ENCODE measurements at regions not wholly inside any gene's neighbourhood (a gene's known extent, or its start where the extent isn't known, plus 50 kb on each side); places are given as distances from the start of the nearest gene placed in this dataset.
"Not testable (repeated sequence)": the region's sequence is repeated elsewhere in the genome, so short reads cannot be mapped to it uniquely, and the experiment has no call there.

- no peak overlapping the region for H3K27ac ChIP-seq (ENCODE audit: low read depth, low read length)
These were observed 64.0 kb upstream of the CAPRIN1 start for GRCh38 chr11:33987545-33987944.

GRCh38 chr11:33986597-33987501 lies 64.7 kb upstream of the CAPRIN1 start:
- not testable (repeated sequence) for H3K27me3 ChIP-seq (ENCODE audit: control insufficient read depth, insufficient read depth, low read length); H3K36me3 ChIP-seq (ENCODE audit: control insufficient read depth, insufficient read depth, low read length); H3K9ac ChIP-seq (ENCODE audit: low read depth, low read length); H3K27ac ChIP-seq (ENCODE audit: low read depth, low read length); H3K9me3 ChIP-seq (ENCODE audit: control insufficient read depth, insufficient read depth, low read length); H3K4me3 ChIP-seq (ENCODE audit: low read depth, low read length); H3K4me1 ChIP-seq (ENCODE audit: control insufficient read depth, insufficient read depth, low read length)

More at GRCh38 chr11:33987545-33987944, 64.0 kb upstream of the CAPRIN1 start:
- no peaks in the 10 kb centered on the region for H3K36me3 ChIP-seq (ENCODE audit: control insufficient read depth, insufficient read depth, low read length)
- no peaks in the 10 kb centered on the region for H3K4me1 ChIP-seq (ENCODE audit: control insufficient read depth, insufficient read depth, low read length)
- H3K9ac ChIP-seq (ENCODE audit: low read depth, low read length), result no peak overlapping the region
- H3K4me3 ChIP-seq (ENCODE audit: low read depth, low read length), result no peak overlapping the region
- H3K9me3 ChIP-seq (ENCODE audit: control insufficient read depth, insufficient read depth, low read length), result 0 out of 2 replicates have a peak, but pooled peaks cover 5% of the 10 kb centered on the region
- no peaks in the 10 kb centered on the region for H3K27me3 ChIP-seq (ENCODE audit: control insufficient read depth, insufficient read depth, low read length)

- H3K9ac ChIP-seq (ENCODE audit: low read depth, low read length), result no peak overlapping the region
- H3K27ac ChIP-seq (ENCODE audit: low read depth, low read length), result no peak overlapping the region
- H3K27me3 ChIP-seq (ENCODE audit: control insufficient read depth, insufficient read depth, low read length), result no peaks in the 10 kb centered on the region
- 0 out of 2 replicates have a peak, but pooled peaks cover 5% of the 10 kb centered on the region for H3K9me3 ChIP-seq (ENCODE audit: control insufficient read depth, insufficient read depth, low read length)
- H3K4me1 ChIP-seq (ENCODE audit: control insufficient read depth, insufficient read depth, low read length), result no peaks in the 10 kb centered on the region
- no peak overlapping the region for H3K4me3 ChIP-seq (ENCODE audit: low read depth, low read length)
- no peaks in the 10 kb centered on the region for H3K36me3 ChIP-seq (ENCODE audit: control insufficient read depth, insufficient read depth, low read length)
These were observed 66.7 kb upstream of the CAPRIN1 start for GRCh38 chr11:33984682-33985389.

GRCh38 chr11:33982661-33983060 lies 68.9 kb upstream of the CAPRIN1 start:
- no peak overlapping the region for H3K9ac ChIP-seq (ENCODE audit: low read depth, low read length)
- H3K4me3 ChIP-seq (ENCODE audit: low read depth, low read length), result no peak overlapping the region
- H3K27ac ChIP-seq (ENCODE audit: low read depth, low read length), result no peak overlapping the region
- H3K27me3 ChIP-seq (ENCODE audit: control insufficient read depth, insufficient read depth, low read length), result no peaks in the 10 kb centered on the region
- H3K9me3 ChIP-seq (ENCODE audit: control insufficient read depth, insufficient read depth, low read length), result 0 out of 2 replicates have a peak, but pooled peaks cover 5% of the 10 kb centered on the region
- no peaks in the 10 kb centered on the region for H3K36me3 ChIP-seq (ENCODE audit: control insufficient read depth, insufficient read depth, low read length)
- no peaks in the 10 kb centered on the region for H3K4me1 ChIP-seq (ENCODE audit: control insufficient read depth, insufficient read depth, low read length)

GRCh38 chr11:33980897-33981296 lies 70.6 kb upstream of the CAPRIN1 start:
- H3K36me3 ChIP-seq (ENCODE audit: control insufficient read depth, insufficient read depth, low read length), result no peaks in the 10 kb centered on the region
- 0 out of 2 replicates have a peak, but pooled peaks cover 5% of the 10 kb centered on the region for H3K9me3 ChIP-seq (ENCODE audit: control insufficient read depth, insufficient read depth, low read length)
- H3K4me1 ChIP-seq (ENCODE audit: control insufficient read depth, insufficient read depth, low read length), result no peaks in the 10 kb centered on the region
- no peak overlapping the region for H3K4me3 ChIP-seq (ENCODE audit: low read depth, low read length)
- no peak overlapping the region for H3K9ac ChIP-seq (ENCODE audit: low read depth, low read length)
- H3K27me3 ChIP-seq (ENCODE audit: control insufficient read depth, insufficient read depth, low read length), result no peaks in the 10 kb centered on the region
- no peak overlapping the region for H3K27ac ChIP-seq (ENCODE audit: low read depth, low read length)

GRCh38 chr11:33978376-33978775 lies 73.2 kb upstream of the CAPRIN1 start:
- H3K36me3 ChIP-seq (ENCODE audit: control insufficient read depth, insufficient read depth, low read length), result no peaks in the 10 kb centered on the region
- H3K4me1 ChIP-seq (ENCODE audit: control insufficient read depth, insufficient read depth, low read length), result no peaks in the 10 kb centered on the region
- no peak overlapping the region for H3K27ac ChIP-seq (ENCODE audit: low read depth, low read length)
- H3K27me3 ChIP-seq (ENCODE audit: control insufficient read depth, insufficient read depth, low read length), result no peaks in the 10 kb centered on the region
- no peak overlapping the region for H3K4me3 ChIP-seq (ENCODE audit: low read depth, low read length)
- no peaks in the 10 kb centered on the region for H3K9me3 ChIP-seq (ENCODE audit: control insufficient read depth, insufficient read depth, low read length)
- H3K9ac ChIP-seq (ENCODE audit: low read depth, low read length), result no peak overlapping the region

- H3K27me3 ChIP-seq (ENCODE audit: control insufficient read depth, insufficient read depth, low read length), result no peaks in the 10 kb centered on the region
- H3K9me3 ChIP-seq (ENCODE audit: control insufficient read depth, insufficient read depth, low read length), result no peaks in the 10 kb centered on the region
- H3K4me1 ChIP-seq (ENCODE audit: control insufficient read depth, insufficient read depth, low read length), result no peaks in the 10 kb centered on the region
- no peaks in the 10 kb centered on the region for H3K36me3 ChIP-seq (ENCODE audit: control insufficient read depth, insufficient read depth, low read length)
- H3K9ac ChIP-seq (ENCODE audit: low read depth, low read length), result no peak overlapping the region
- H3K4me3 ChIP-seq (ENCODE audit: low read depth, low read length), result no peak overlapping the region
- no peak overlapping the region for H3K27ac ChIP-seq (ENCODE audit: low read depth, low read length)
These were observed 73.9 kb upstream of the CAPRIN1 start for GRCh38 chr11:33977676-33978075.

- Histone ChIP-seq H3K4me1 (ENCODE audit: control insufficient read depth, insufficient read depth, low read length) (no peaks in the 10 kb centered on the region), H3K36me3 (ENCODE audit: control insufficient read depth, insufficient read depth, low read length) (no peaks in the 10 kb centered on the region), H3K4me3 (ENCODE audit: low read depth, low read length) (no peak overlapping the region), H3K9me3 (ENCODE audit: control insufficient read depth, insufficient read depth, low read length) (no peaks in the 10 kb centered on the region), H3K27me3 (ENCODE audit: control insufficient read depth, insufficient read depth, low read length) (no peaks in the 10 kb centered on the region), H3K27ac (ENCODE audit: low read depth, low read length) (no peak overlapping the region), H3K9ac (ENCODE audit: low read depth, low read length) (no peak overlapping the region)
These were observed 74.9 kb upstream of the CAPRIN1 start for GRCh38 chr11:33976495-33977199.

GRCh38 chr11:33974804-33975203 lies 76.7 kb upstream of the CAPRIN1 start:
- H3K36me3 ChIP-seq (ENCODE audit: control insufficient read depth, insufficient read depth, low read length), result no peaks in the 10 kb centered on the region
- no peak overlapping the region for H3K27ac ChIP-seq (ENCODE audit: low read depth, low read length)
- no peaks in the 10 kb centered on the region for H3K9me3 ChIP-seq (ENCODE audit: control insufficient read depth, insufficient read depth, low read length)
- no peaks in the 10 kb centered on the region for H3K27me3 ChIP-seq (ENCODE audit: control insufficient read depth, insufficient read depth, low read length)
- no peak overlapping the region for H3K9ac ChIP-seq (ENCODE audit: low read depth, low read length)
- no peak overlapping the region for H3K4me3 ChIP-seq (ENCODE audit: low read depth, low read length)
- H3K4me1 ChIP-seq (ENCODE audit: control insufficient read depth, insufficient read depth, low read length), result no peaks in the 10 kb centered on the region

- not testable (repeated sequence) for H3K27me3 ChIP-seq (ENCODE audit: control insufficient read depth, insufficient read depth, low read length); H3K4me1 ChIP-seq (ENCODE audit: control insufficient read depth, insufficient read depth, low read length); H3K9me3 ChIP-seq (ENCODE audit: control insufficient read depth, insufficient read depth, low read length); H3K9ac ChIP-seq (ENCODE audit: low read depth, low read length); H3K36me3 ChIP-seq (ENCODE audit: control insufficient read depth, insufficient read depth, low read length); H3K27ac ChIP-seq (ENCODE audit: low read depth, low read length); H3K4me3 ChIP-seq (ENCODE audit: low read depth, low read length)
These were observed 79.7 kb upstream of the LMO2 start for GRCh38 chr11:33971530-33971929.

Data from HUES48 (cell line).